PFSK-1 (cell line): ENCODE measurements at regions not wholly inside any gene's neighbourhood (a gene's known extent, or its start where the extent isn't known, plus 50 kb on each side); places are given as distances from the start of the nearest gene placed in this dataset.

ENCODE experiments used
- POLR2AphosphoS5 ChIP-seq: IDR thresholded peaks from 2 replicates; pipeline ENCODE4 v1.6.1; 2012; ENCODE audit warnings: low read depth, mild to moderate bottlenecking, control low read depth, low read length, moderate library complexity
- REST ChIP-seq, 2 experiments: IDR thresholded peaks; 2 replicates each; pipeline versions ENCODE4 v1.6.1 to v1.8.0; 2011 to 2012; ENCODE audit warnings: low read depth in 2 of 2, low read length in 2 of 2, control low read depth in 1 of 2, inconsistent platforms in 1 of 2, mild to moderate bottlenecking in 1 of 2, moderate library complexity in 1 of 2; ENCODE audit not compliant: insufficient read depth in 1 of 2
- SIN3A ChIP-seq: IDR thresholded peaks from 2 replicates; pipeline ENCODE4 v1.6.1; 2012; ENCODE audit warnings: mild to moderate bottlenecking, low read length, moderate library complexity, borderline replicate concordance; ENCODE audit not compliant: insufficient read depth
- TAF1 ChIP-seq: IDR thresholded peaks from 2 replicates; pipeline ENCODE4 v1.6.1; 2012; ENCODE audit warnings: low read length, control low read depth, borderline replicate concordance; ENCODE audit not compliant: insufficient read depth

- TF ChIP-seq POLR2AphosphoS5 (no peak), TAF1 (no peak), SIN3A (no peak), REST (IDR thresholded peaks at IDR 0.05; ENCODE audit: insufficient read depth in 1 of 2, low read depth in 2 of 2, low read length in 2 of 2) (no peak)
Observed at GRCh38 chr3:168951884-168952283, 711.6 kb downstream of the MECOM start.
